Hepatocyte (in vitro differentiated cells): ENCODE measurements at regions not wholly inside any gene's neighbourhood (a gene's known extent, or its start where the extent isn't known, plus 50 kb on each side); places are given as distances from the start of the nearest gene placed in this dataset.

Source experiments
- DNase-seq: peaks from one replicate; pipeline ENCODE4 v3.0.0-alpha.2; 2016; ENCODE audit warnings: low spot score
- H2AFZ ChIP-seq: fragments of 200-600 bp; sonication (generic); 2 replicates; pipeline ENCODE4 v1.6.0; 2016; ENCODE audit warnings: antibody characterized with exemption, mild to moderate bottlenecking
- H3K27ac ChIP-seq: fragments of 200-600 bp; sonication (generic); 2 replicates; pipeline ENCODE4 v1.5.1; 2016; ENCODE audit warnings: mild to moderate bottlenecking
- H3K27me3 ChIP-seq: fragments of 200-600 bp; sonication (generic); 2 replicates; pipeline ENCODE4 v1.6.1; 2016
- H3K36me3 ChIP-seq: fragments of 200-600 bp; sonication (generic); replicated peaks from 2 replicates; pipeline ENCODE4 v1.5.1; 2016; ENCODE audit warnings: low read depth; ENCODE audit not compliant: insufficient read depth
- H3K4me1 ChIP-seq: fragments of 200-600 bp; sonication (generic); 2 replicates; pipeline ENCODE4 v1.5.1; 2016; ENCODE audit warnings: mild to moderate bottlenecking, moderate library complexity; ENCODE audit not compliant: insufficient read depth
- H3K4me2 ChIP-seq: fragments of 200-600 bp; sonication (generic); 2 replicates; pipeline ENCODE4 v1.6.0; 2016
- H3K4me3 ChIP-seq: fragments of 200-600 bp; sonication (generic); 2 replicates; pipeline ENCODE4 v1.5.1; 2016; ENCODE audit warnings: mild to moderate bottlenecking
- H3K79me2 ChIP-seq: fragments of 200-600 bp; sonication (generic); 2 replicates; pipeline ENCODE4 v1.6.0; 2017; ENCODE audit warnings: mild to moderate bottlenecking
- H3K9me2 ChIP-seq: fragments of 200-600 bp; sonication (generic); replicated peaks from 2 replicates; pipeline ENCODE4 v1.6.0; 2017; ENCODE audit warnings: mild to moderate bottlenecking; ENCODE audit not compliant: insufficient read depth
- H3K9me3 ChIP-seq: fragments of 200-600 bp; sonication (generic); 2 replicates; pipeline ENCODE4 v1.5.1; 2016; ENCODE audit warnings: low read depth, mild to moderate bottlenecking
- H4K20me1 ChIP-seq: fragments of 200-600 bp; sonication (generic); 2 replicates; pipeline ENCODE4 v1.6.0; 2016; ENCODE audit warnings: mild to moderate bottlenecking; ENCODE audit not compliant: insufficient read depth, poor library complexity, severe bottlenecking
- EZH2 ChIP-seq: fragments of 200-600 bp; sonication (generic); IDR thresholded peaks from 2 replicates; pipeline ENCODE4 v1.6.1; 2016; ENCODE audit warnings: antibody characterized with exemption, mild to moderate bottlenecking, borderline replicate concordance
- EZH2phosphoT487 ChIP-seq: fragments of 200-600 bp; sonication (generic); IDR thresholded peaks from one replicate; pipeline ENCODE4 v1.6.1; 2018; ENCODE audit warnings: antibody characterized with exemption, mild to moderate bottlenecking, low read depth, moderate library complexity; ENCODE audit not compliant: unreplicated experiment, severe bottlenecking
- WGBS: methylation state at CpG from one replicate; pipeline ENCODE4 v1.1.6; 2016; ENCODE audit warnings: low lambda C conversion rate; ENCODE audit errors: missing lambda C conversion rate; 5-methylcytosine and 5-hydroxymethylcytosine counted together
- TF ChIP-seq, protein P1 (sequence below): fragments of 200-600 bp; sonication (generic); IDR thresholded peaks from 2 replicates; pipeline ENCODE4 v1.5.1; 2016; ENCODE audit warnings: antibody characterized with exemption, mild to moderate bottlenecking; ENCODE audit not compliant: poor library complexity

DNA sequence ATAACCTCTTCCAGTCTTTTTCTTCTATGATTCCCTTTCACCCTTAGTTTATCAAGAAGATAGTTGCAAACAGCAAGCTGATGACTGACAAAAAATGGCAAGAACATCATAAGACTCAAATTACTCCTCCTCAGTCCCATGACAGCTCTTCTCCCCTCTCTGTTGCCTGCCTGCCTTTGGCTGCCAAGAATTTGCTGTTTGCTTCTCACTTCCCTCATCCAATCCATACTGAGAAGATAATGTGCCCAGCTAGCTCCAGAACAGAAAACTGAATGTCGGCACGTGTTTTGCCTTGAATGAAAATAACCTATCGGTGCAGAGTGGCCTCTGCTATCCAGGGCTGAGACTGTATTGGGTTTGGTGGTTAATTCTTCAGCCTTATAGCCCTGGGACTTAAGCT is 192.1 kb downstream of the PPARGC1A start:
- Histone ChIP-seq H3K27me3 (no peaks in the 10 kb centered on the region), H4K20me1 (no peaks in the 10 kb centered on the region), H3K4me1 (no peaks in the 10 kb centered on the region), H3K4me3 (no peak overlapping the region), H3K9me3 (no peaks in the 10 kb centered on the region), H3K79me2 (no peaks in the 10 kb centered on the region), H3K27ac (no peak overlapping the region), H3K9me2 (no peaks in the 10 kb centered on the region), H2AFZ (no peak overlapping the region), H3K36me3 (no peaks in the 10 kb centered on the region), H3K4me2 (no peak overlapping the region)
- DNase-seq = no peak
- TF ChIP-seq EZH2phosphoT487 (no peak), EZH2 (no peak)
- TF ChIP-seq, protein P1, sequence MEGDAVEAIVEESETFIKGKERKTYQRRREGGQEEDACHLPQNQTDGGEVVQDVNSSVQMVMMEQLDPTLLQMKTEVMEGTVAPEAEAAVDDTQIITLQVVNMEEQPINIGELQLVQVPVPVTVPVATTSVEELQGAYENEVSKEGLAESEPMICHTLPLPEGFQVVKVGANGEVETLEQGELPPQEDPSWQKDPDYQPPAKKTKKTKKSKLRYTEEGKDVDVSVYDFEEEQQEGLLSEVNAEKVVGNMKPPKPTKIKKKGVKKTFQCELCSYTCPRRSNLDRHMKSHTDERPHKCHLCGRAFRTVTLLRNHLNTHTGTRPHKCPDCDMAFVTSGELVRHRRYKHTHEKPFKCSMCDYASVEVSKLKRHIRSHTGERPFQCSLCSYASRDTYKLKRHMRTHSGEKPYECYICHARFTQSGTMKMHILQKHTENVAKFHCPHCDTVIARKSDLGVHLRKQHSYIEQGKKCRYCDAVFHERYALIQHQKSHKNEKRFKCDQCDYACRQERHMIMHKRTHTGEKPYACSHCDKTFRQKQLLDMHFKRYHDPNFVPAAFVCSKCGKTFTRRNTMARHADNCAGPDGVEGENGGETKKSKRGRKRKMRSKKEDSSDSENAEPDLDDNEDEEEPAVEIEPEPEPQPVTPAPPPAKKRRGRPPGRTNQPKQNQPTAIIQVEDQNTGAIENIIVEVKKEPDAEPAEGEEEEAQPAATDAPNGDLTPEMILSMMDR = no peak
- 90% methylated on average over 3 of the region's 3 CpGs for WGBS

DNA sequence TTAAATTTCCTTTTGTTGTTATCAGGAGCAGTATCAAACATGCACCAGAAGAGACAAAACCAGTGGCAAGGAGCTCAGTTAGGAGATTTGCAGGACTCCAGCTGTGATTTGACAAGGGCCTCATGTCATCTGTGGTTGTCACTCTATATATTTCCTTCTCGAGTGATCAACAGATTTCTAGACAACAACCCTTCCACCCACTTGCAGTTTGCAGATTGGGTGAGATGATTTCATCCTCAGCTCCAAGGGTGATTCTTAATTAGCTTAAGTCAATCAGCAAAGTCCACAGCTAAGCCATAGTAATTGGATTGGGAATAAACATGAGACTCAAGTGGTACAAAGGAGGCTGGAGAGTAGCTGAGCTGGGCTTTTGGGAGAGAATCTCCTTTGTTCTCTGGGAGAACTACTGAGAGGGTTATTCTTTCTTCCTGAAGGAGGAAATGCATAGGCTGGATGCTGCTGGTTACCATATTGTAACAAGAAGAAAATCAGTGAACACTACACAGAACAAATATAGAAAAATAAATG is 192.8 kb downstream of the PPARGC1A start:
- Histone ChIP-seq H3K36me3 (no peaks in the 10 kb centered on the region), H3K9me2 (no peaks in the 10 kb centered on the region), H3K4me1 (no peaks in the 10 kb centered on the region), H3K27ac (no peak overlapping the region), H3K9me3 (no peaks in the 10 kb centered on the region), H2AFZ (no peak overlapping the region), H3K27me3 (no peaks in the 10 kb centered on the region), H3K4me3 (no peak overlapping the region), H3K79me2 (no peaks in the 10 kb centered on the region), H4K20me1 (no peaks in the 10 kb centered on the region), H3K4me2 (no peak overlapping the region)
- DNase-seq = no peak
- TF ChIP-seq EZH2 = no peak
- TF ChIP-seq, protein P1 = no peak
- no peak for TF ChIP-seq EZH2phosphoT487
- 77% methylated on average over 1 of the region's 1 CpG for WGBS

DNA sequence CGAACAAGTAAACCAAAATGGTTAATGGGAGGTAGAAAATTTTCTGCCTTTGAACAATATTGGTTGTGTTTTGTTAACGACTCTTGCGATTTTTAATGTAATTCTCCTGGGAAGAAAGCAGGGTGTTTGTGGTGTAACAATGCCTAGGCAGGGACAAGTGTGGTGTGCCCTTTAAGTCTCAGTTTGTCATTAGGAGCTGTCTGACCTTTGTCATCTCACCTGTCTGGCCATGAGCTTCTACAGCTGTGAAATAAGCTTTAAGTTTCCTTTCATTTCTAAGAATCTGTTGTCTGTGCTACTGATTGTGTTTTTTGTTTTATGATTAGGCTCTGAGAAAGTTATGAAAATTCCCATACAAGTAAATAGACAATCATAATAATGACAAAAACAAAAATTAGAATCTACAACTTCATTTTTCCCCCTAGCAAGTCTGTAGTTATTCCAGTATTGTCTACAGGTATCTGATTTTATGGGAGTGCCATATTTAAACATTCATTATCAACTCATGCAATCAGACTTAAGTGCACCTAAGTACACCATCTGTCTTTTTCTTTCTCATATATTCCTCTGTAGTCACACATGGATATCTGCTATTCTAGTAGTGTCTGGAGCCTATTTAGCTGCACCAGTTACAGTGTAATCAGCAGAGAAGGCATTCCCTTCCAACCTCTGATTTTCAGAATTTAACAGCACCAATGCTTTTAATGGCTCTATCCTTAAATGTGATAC is 203.5 kb downstream of the PPARGC1A start:
- Histone ChIP-seq H3K27ac (no peak overlapping the region), H3K36me3 (no peaks in the 10 kb centered on the region), H3K27me3 (peaks cover 6% of the 10 kb centered on the region), H3K9me2 (no peaks in the 10 kb centered on the region), H3K4me1 (no peaks in the 10 kb centered on the region), H4K20me1 (no peaks in the 10 kb centered on the region), H3K9me3 (no peaks in the 10 kb centered on the region), H3K4me3 (no peak overlapping the region), H3K4me2 (no peak overlapping the region), H3K79me2 (no peaks in the 10 kb centered on the region), H2AFZ (no peak overlapping the region)
- TF ChIP-seq EZH2 = no peak
- TF ChIP-seq, protein P1 = no peak
- TF ChIP-seq EZH2phosphoT487 = no peak
- no peak for DNase-seq
- 85% methylated on average over 3 of the region's 3 CpGs for WGBS
